Mesothelial cell of epicardium (in vitro differentiated cells): ENCODE measurements at regions not wholly inside any gene's neighbourhood (a gene's known extent, or its start where the extent isn't known, plus 50 kb on each side); places are given as distances from the start of the nearest gene placed in this dataset.

Experiments used
- DNase-seq, 2 experiments: peaks; one replicate each; pipeline ENCODE4 v3.0.0; 2021; ENCODE audit warnings: low spot score in 2 of 2; ENCODE audit not compliant: unreplicated experiment in 2 of 2
- H3K27ac Mint-ChIP-seq: 2 replicates; pipeline ENCODE4 v1.8.0; 2021; ENCODE audit warnings: mixed read lengths
- H3K27me3 Mint-ChIP-seq: 2 replicates; pipeline ENCODE4 v1.8.0; 2021; ENCODE audit warnings: low read depth, mixed read lengths
- H3K36me3 Mint-ChIP-seq: 2 replicates; pipeline ENCODE4 v1.8.0; 2021; ENCODE audit warnings: mixed read lengths
- H3K4me1 Mint-ChIP-seq: 2 replicates; pipeline ENCODE4 v1.8.0; 2021; ENCODE audit warnings: mixed read lengths
- H3K4me3 Mint-ChIP-seq: 2 replicates; pipeline ENCODE4 v1.8.0; 2021; ENCODE audit warnings: mild to moderate bottlenecking, moderate library complexity, mixed read lengths
- H3K9me3 Mint-ChIP-seq: 2 replicates; pipeline ENCODE4 v1.8.0; 2021; ENCODE audit warnings: mixed read lengths
- CTCF ChIP-seq: fragments of 200-600 bp; sonication (generic); IDR thresholded peaks from one replicate; pipeline ENCODE4 v1.5.0; 2021; ENCODE audit warnings: antibody characterized with exemption; ENCODE audit not compliant: unreplicated experiment

GRCh38 chr14:98144964-98145363 lies 1127.0 kb downstream of the BCL11B start:
- no peak for DNase-seq
- no peak overlapping the region for H3K4me3 Mint-ChIP-seq
- no peaks in the 10 kb centered on the region for H3K4me1 Mint-ChIP-seq
- peaks cover 43% of the 10 kb centered on the region for H3K27me3 Mint-ChIP-seq
- no peaks in the 10 kb centered on the region for H3K36me3 Mint-ChIP-seq
- H3K27ac Mint-ChIP-seq: no peak overlapping the region
- no peaks in the 10 kb centered on the region for H3K9me3 Mint-ChIP-seq
- TF ChIP-seq CTCF: no peak

GRCh38 chr14:98146416-98146815 lies 1125.6 kb downstream of the BCL11B start:
- no peak overlapping the region for H3K27ac Mint-ChIP-seq
- H3K36me3 Mint-ChIP-seq: no peaks in the 10 kb centered on the region
- H3K4me1 Mint-ChIP-seq: no peaks in the 10 kb centered on the region
- H3K27me3 Mint-ChIP-seq: peaks cover 35% of the 10 kb centered on the region
- no peak overlapping the region for H3K4me3 Mint-ChIP-seq
- H3K9me3 Mint-ChIP-seq: peaks cover 3% of the 10 kb centered on the region
- no peak for DNase-seq
- TF ChIP-seq CTCF: no peak

GRCh38 chr14:98154254-98154653 lies 1117.7 kb downstream of the BCL11B start:
- Mint-ChIP-seq H3K27me3 (peaks cover 17% of the 10 kb centered on the region), H3K36me3 (no peaks in the 10 kb centered on the region), H3K4me1 (no peaks in the 10 kb centered on the region), H3K27ac (no peak overlapping the region), H3K4me3 (no peak overlapping the region), H3K9me3 (peaks cover 3% of the 10 kb centered on the region)
- DNase-seq: no peak
- no peak for TF ChIP-seq CTCF

GRCh38 chr14:98156411-98156810 lies 1115.6 kb downstream of the BCL11B start:
- TF ChIP-seq CTCF: no peak
- Mint-ChIP-seq H3K27ac (no peak overlapping the region), H3K4me1 (peaks cover 2% of the 10 kb centered on the region), H3K27me3 (peaks cover 14% of the 10 kb centered on the region), H3K36me3 (no peaks in the 10 kb centered on the region), H3K9me3 (no peaks in the 10 kb centered on the region), H3K4me3 (no peak overlapping the region)
- no peak for DNase-seq

GRCh38 chr14:98160901-98161300 lies 1111.1 kb downstream of the BCL11B start:
- Mint-ChIP-seq H3K4me1 (peaks cover 9% of the 10 kb centered on the region), H3K4me3 (no peak overlapping the region), H3K36me3 (no peaks in the 10 kb centered on the region), H3K27ac (no peak overlapping the region), H3K9me3 (no peaks in the 10 kb centered on the region), H3K27me3 (peaks cover 16% of the 10 kb centered on the region)
- TF ChIP-seq CTCF: no peak
- DNase-seq: no peak

- no peak for TF ChIP-seq CTCF
- Mint-ChIP-seq H3K9me3 (no peaks in the 10 kb centered on the region), H3K27ac (no peak overlapping the region), H3K27me3 (peaks cover 12% of the 10 kb centered on the region), H3K4me1 (peaks cover 9% of the 10 kb centered on the region), H3K4me3 (no peak overlapping the region), H3K36me3 (no peaks in the 10 kb centered on the region)
- DNase-seq: no peak
Observed at GRCh38 chr14:98161356-98161755, 1110.6 kb downstream of the BCL11B start.
